Gastroesophageal sphincter (tissue), 4 donors: ENCODE measurements at regions not wholly inside any gene's neighbourhood (a gene's known extent, or its start where the extent isn't known, plus 50 kb on each side); places are given as distances from the start of the nearest gene placed in this dataset.

Experiments used
- ATAC-seq: fragments of 150-250 bp; one replicate; pipeline ENCODE4 v1.9.1; 2016; ENCODE audit warnings: mild to moderate bottlenecking, moderate library complexity
- H3K27ac ChIP-seq, 4 donors: fragments of 200-600 bp; sonication (generic) in 3 of 4; 1 replicate in 3 of 4; 2 replicates in 1 of 4; pipeline ENCODE4 v1.5.1; 2016 to 2019
- H3K27me3 ChIP-seq: fragments of 200-600 bp; sonication (generic); one replicate; pipeline ENCODE4 v1.5.1; 2019
- H3K36me3 ChIP-seq, 2 donors: fragments of 200-600 bp; sonication (generic); one replicate each; pipeline ENCODE4 v1.5.1; 2019; ENCODE audit warnings: control low read depth in 1 of 2
- H3K4me1 ChIP-seq, 3 donors: fragments of 200-600 bp; sonication (generic); 1 replicate in 2 of 3; 2 replicates in 1 of 3; pipeline ENCODE4 v1.5.1; 2016 to 2019; ENCODE audit warnings: control low read depth in 2 of 3
- H3K4me3 ChIP-seq, 2 donors: fragments of 200-600 bp; sonication (generic); one replicate each; pipeline ENCODE4 v1.5.1; 2019; ENCODE audit warnings: mild to moderate bottlenecking in 1 of 2, moderate library complexity in 1 of 2
- H3K9me3 ChIP-seq, 3 donors: fragments of 200-600 bp; sonication (generic); one replicate each; pipeline ENCODE4 v1.5.1; 2017 to 2019; ENCODE audit warnings: control low read depth in 2 of 3
- CTCF ChIP-seq, 4 experiments: fragments of 200-600 bp in 2 of 4; fragments of 450-650 bp in 2 of 4; sonication (generic) in 1 of 4; IDR thresholded peaks; one replicate each; pipeline ENCODE4 v1.5.1; 2017 to 2019; ENCODE audit warnings: antibody characterized with exemption in 4 of 4, mild to moderate bottlenecking in 2 of 4, moderate library complexity in 2 of 4
- EP300 ChIP-seq: sonication (generic); formaldehyde crosslinking; IDR thresholded peaks from one replicate; pipeline ENCODE4 v1.6.1; 2017; ENCODE audit warnings: antibody characterized with exemption, mild to moderate bottlenecking
- POLR2A ChIP-seq, 2 donors: fragments of 450-650 bp; IDR thresholded peaks; one replicate each; pipeline ENCODE4 v1.6.1; 2017; ENCODE audit warnings: antibody characterized with exemption in 2 of 2, mild to moderate bottlenecking in 2 of 2, moderate library complexity in 1 of 2
- POLR2AphosphoS5 ChIP-seq: sonication (generic); formaldehyde crosslinking; IDR thresholded peaks from one replicate; pipeline ENCODE4 v1.6.1; 2017; ENCODE audit warnings: antibody characterized with exemption
- WGBS, 2 donors: methylation state at CpG; one replicate each; pipeline ENCODE4 v1.1.5; 2018; ENCODE audit warnings: low coverage in 1 of 2; 5-methylcytosine and 5-hydroxymethylcytosine counted together

DNA sequence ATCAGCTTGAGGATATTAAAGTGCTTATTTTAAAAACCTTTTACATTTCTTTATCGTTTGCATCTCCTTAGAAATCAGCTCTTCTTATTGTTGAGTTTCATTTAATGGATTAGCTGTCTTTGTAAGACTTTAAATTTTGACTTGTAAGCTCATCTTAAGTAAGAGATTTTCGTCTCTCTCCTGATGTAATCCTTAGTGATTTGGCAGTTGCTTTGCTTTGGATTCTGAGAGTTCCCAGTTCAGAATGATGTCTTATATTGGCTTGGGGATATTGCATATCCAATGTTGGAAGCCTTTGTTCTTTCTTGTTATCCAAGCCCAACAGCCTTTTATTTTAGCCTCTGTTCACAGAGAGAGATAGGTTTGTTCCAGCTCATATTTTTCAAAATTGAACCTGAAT is 212.1 kb downstream of the ARL6IP6 start:
- Histone ChIP-seq H3K9me3 (no peaks in the 10 kb centered on the region), H3K27me3 (no peaks in the 10 kb centered on the region), H3K36me3 (no peaks in the 10 kb centered on the region), H3K27ac (no peak overlapping the region), H3K4me3 (no peak overlapping the region), H3K4me1 (peaks cover 0 to 7% (median 6%) of the 10 kb centered on the region in 3 donors)
- 54 to 69% methylated on average over 2 of the region's 2 CpGs for WGBS, 2 donors
- ATAC-seq = no peak
- TF ChIP-seq EP300 = no peak
- no peak for TF ChIP-seq CTCF (IDR thresholded peaks at IDR 0.05)
- TF ChIP-seq POLR2A (IDR thresholded peaks at IDR 0.05) = no peak
- TF ChIP-seq POLR2AphosphoS5 = no peak

DNA sequence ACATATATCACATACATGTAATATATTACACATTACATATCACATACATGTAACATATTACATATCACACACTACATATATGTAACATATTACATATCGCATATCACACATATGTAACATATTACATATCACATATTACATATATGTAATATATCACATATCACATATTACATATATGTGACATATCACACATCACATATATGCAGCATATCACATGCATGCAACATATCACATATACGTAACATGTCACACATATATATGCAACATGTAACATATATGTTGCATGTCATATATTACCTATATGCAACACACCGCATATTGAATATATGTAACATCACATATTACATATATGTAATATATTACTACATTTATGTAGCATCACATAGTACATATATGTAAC is 211.2 kb downstream of the ARL6IP6 start:
- WGBS, 2 donors = 95% methylated on average over 3 of the region's 3 CpGs
- ATAC-seq = no peak

DNA sequence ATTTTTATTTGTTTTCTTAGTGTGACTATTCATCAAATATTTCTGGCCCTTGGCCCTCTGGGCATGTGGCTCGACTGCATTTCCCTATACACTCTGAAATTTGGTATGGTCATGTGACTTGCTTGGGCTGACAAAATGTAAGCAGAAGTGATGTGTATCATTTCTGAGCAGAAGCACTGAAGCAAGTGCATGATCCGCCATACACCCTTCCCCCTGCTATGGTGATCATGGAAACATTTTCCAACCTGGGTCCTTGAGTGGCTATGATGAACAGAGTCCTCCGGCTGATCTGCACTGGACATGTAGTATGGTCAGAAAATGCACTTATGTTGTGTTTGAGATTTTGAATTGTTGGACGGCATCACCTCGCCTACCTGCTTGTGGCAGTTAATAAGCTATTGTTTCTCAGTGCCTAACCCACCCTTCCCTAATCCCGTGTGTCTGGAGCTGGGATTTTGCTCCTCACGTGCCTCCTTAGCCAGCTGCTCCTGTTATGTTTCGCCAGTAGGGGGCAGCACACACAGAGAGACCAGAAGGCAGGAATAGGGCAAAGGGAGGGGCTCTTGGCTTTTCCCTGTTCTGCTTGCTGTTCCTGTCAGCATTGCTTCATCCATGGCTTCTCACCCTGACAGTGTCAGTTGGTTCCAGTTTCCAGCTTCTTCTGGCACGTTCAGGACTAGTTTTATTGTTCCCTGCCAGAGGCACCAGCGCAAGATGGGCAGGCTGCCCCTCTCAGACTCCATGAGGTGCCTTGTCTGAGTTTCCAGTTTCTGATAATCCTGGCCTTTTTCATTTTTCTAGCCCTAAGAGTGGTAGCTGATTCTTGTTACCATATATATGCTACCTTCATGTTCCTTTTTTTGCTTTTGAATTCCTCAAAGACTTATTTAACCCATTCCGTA is 207.4 kb downstream of the ARL6IP6 start:
- TF ChIP-seq CTCF (IDR thresholded peaks at IDR 0.05) (peak; percentile 19 to 79 (median 57)), EP300 (no peak)
- H3K4me3 ChIP-seq = no peak overlapping the region
- no peaks in the 10 kb centered on the region for H3K36me3 ChIP-seq
- H3K27me3 ChIP-seq = no peaks in the 10 kb centered on the region
- ATAC-seq = peak; percentile 85
- WGBS, 2 donors = 35 to 53% methylated on average over 4 to 9 of the region's 11 CpGs
- H3K9me3 ChIP-seq = no peaks in the 10 kb centered on the region
- no peak overlapping the region for H3K27ac ChIP-seq
- peaks cover 0 to 8% (median 6%) of the 10 kb centered on the region in 3 donors for H3K4me1 ChIP-seq

More for the DNA sequence above, 211.2 kb downstream of the ARL6IP6 start:
- no peaks in the 10 kb centered on the region for H3K9me3 ChIP-seq
- peaks cover 0 to 8% (median 6%) of the 10 kb centered on the region in 3 donors for H3K4me1 ChIP-seq
- H3K36me3 ChIP-seq = no peaks in the 10 kb centered on the region
- no peak overlapping the region for H3K4me3 ChIP-seq
- TF ChIP-seq POLR2A (IDR thresholded peaks at IDR 0.05) (no peak), EP300 (no peak), CTCF (IDR thresholded peaks at IDR 0.05) (no peak), POLR2AphosphoS5 (no peak)
- H3K27me3 ChIP-seq = no peaks in the 10 kb centered on the region
- no peak overlapping the region for H3K27ac ChIP-seq

- Histone ChIP-seq H3K9me3 (no peaks in the 10 kb centered on the region), H3K27ac (peak overlapping the region in 1 of 4 donors; percentile 35), H3K36me3 (no peaks in the 10 kb centered on the region), H3K4me1 (peaks cover 0 to 8% (median 6%) of the 10 kb centered on the region in 3 donors), H3K27me3 (no peaks in the 10 kb centered on the region), H3K4me3 (no peak overlapping the region)
- 49 to 72% methylated on average over 3 of the region's 3 CpGs for WGBS, 2 donors
- no peak for ATAC-seq
- no peak for TF ChIP-seq POLR2A (IDR thresholded peaks at IDR 0.05)
- no peak for TF ChIP-seq CTCF (IDR thresholded peaks at IDR 0.05)
- no peak for TF ChIP-seq EP300
- TF ChIP-seq POLR2AphosphoS5 = peak; percentile 40
Observed at GRCh38 chr2:152924722-152925121, 206.3 kb downstream of the ARL6IP6 start.

DNA sequence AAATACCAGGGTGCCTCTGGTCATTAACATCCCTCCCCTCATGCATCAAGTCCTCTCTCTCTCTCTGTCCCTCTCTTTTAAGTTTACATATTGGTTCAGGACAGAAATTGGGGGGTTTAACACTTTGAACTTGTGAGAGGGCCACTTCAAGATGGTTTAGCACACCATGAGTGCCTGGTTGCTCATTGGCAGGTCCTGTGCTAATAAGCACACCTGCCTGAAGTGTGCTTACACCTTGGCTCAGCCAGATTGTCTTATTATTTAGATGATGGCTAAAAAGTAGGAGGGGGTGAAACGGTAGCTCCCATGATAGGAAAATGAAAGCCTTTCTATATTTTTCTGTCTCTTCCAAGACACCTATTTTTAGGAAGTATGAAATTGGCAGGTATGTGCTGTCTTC is 205.8 kb downstream of the ARL6IP6 start:
- Histone ChIP-seq H3K36me3 (no peaks in the 10 kb centered on the region), H3K4me3 (no peak overlapping the region), H3K4me1 (peaks cover 0 to 8% (median 6%) of the 10 kb centered on the region in 3 donors), H3K27me3 (no peaks in the 10 kb centered on the region), H3K27ac (peak overlapping the region in 1 of 4 donors; percentile 35), H3K9me3 (no peaks in the 10 kb centered on the region)
- TF ChIP-seq POLR2A (IDR thresholded peaks at IDR 0.05) (no peak), POLR2AphosphoS5 (no peak), CTCF (IDR thresholded peaks at IDR 0.05) (no peak), EP300 (no peak)
- WGBS, 2 donors = 70% methylated on average over 1 of the region's 1 CpG; no CpG with 5 or more reads in 1 of the 2 donors
- ATAC-seq = no peak
